ENCODE measurements at regions not wholly inside any gene's neighbourhood (a gene's known extent, or its start where the extent isn't known, plus 50 kb on each side); places are given as distances from the start of the nearest gene placed in this dataset.
"Not testable (repeated sequence)": the region's sequence is repeated elsewhere in the genome, so short reads cannot be mapped to it uniquely, and the experiment has no call there.

- H2AFZ ChIP-seq (ENCODE audit: low read length); intact Hi-C loops (cut with micrococcal nuclease; ENCODE audit: unreplicated experiment); H3K36me3 ChIP-seq (ENCODE audit: insufficient read depth, low read length); H3K4me1 ChIP-seq (ENCODE audit: insufficient read depth, low read length, poor library complexity, severe bottlenecking); DNase-seq (ENCODE audit: low spot score); BruUV-seq (replicated peaks); H3K4me3 ChIP-seq (ENCODE audit: low read depth, low read length, poor library complexity, severe bottlenecking); H3K9me2 ChIP-seq (ENCODE audit: insufficient read depth, low read length); H4K20me1 ChIP-seq (ENCODE audit: insufficient read depth, low read length); CTCF ChIA-PET (ENCODE audit: unreplicated experiment); H3K27ac ChIP-seq (ENCODE audit: low read depth, low read length, poor library complexity, severe bottlenecking); H3K79me2 ChIP-seq (ENCODE audit: insufficient read depth, low read depth, low read length); H3K4me2 ChIP-seq (ENCODE audit: low read length): not testable (repeated sequence)
- POLR2A ChIA-PET, result interaction anchor here (1.1 kb wide), 1 partner anchor 14 kb away, joined by 3 read pairs; no protein-coding TSS in a partner anchor
- peaks cover 48% of the 10 kb centered on the region for H3K9me3 ChIP-seq (ENCODE audit: low read length)
Measured at GRCh38 chr21:10415859-10416258, 105.5 kb upstream of the TPTE start.

- H3K79me2 ChIP-seq (ENCODE audit: insufficient read depth, low read depth, low read length); intact Hi-C loops (cut with micrococcal nuclease; ENCODE audit: unreplicated experiment); H3K36me3 ChIP-seq (ENCODE audit: insufficient read depth, low read length); BruUV-seq (replicated peaks); H3K27ac ChIP-seq (ENCODE audit: low read depth, low read length, poor library complexity, severe bottlenecking); H4K20me1 ChIP-seq (ENCODE audit: insufficient read depth, low read length); H2AFZ ChIP-seq (ENCODE audit: low read length); DNase-seq (ENCODE audit: low spot score); H3K4me2 ChIP-seq (ENCODE audit: low read length); H3K4me1 ChIP-seq (ENCODE audit: insufficient read depth, low read length, poor library complexity, severe bottlenecking); H3K4me3 ChIP-seq (ENCODE audit: low read depth, low read length, poor library complexity, severe bottlenecking); CTCF ChIA-PET (ENCODE audit: unreplicated experiment); H3K9me2 ChIP-seq (ENCODE audit: insufficient read depth, low read length): not testable (repeated sequence)
- POLR2A ChIA-PET, result interaction anchor here (1.1 kb wide), 1 partner anchor 13 kb away, joined by 3 read pairs; no protein-coding TSS in a partner anchor
- H3K9me3 ChIP-seq (ENCODE audit: low read length), result peaks cover 53% of the 10 kb centered on the region
Measured at GRCh38 chr21:10416691-10417447, 104.5 kb upstream of the TPTE start.

- POLR2A ChIA-PET; H3K27ac ChIP-seq (ENCODE audit: low read depth, low read length, poor library complexity, severe bottlenecking); intact Hi-C loops (cut with micrococcal nuclease; ENCODE audit: unreplicated experiment); H4K20me1 ChIP-seq (ENCODE audit: insufficient read depth, low read length); DNase-seq (ENCODE audit: low spot score); H3K4me1 ChIP-seq (ENCODE audit: insufficient read depth, low read length, poor library complexity, severe bottlenecking); H3K4me3 ChIP-seq (ENCODE audit: low read depth, low read length, poor library complexity, severe bottlenecking); H3K36me3 ChIP-seq (ENCODE audit: insufficient read depth, low read length); CTCF ChIA-PET (ENCODE audit: unreplicated experiment); BruUV-seq (replicated peaks); H2AFZ ChIP-seq (ENCODE audit: low read length); H3K4me2 ChIP-seq (ENCODE audit: low read length); H3K9me2 ChIP-seq (ENCODE audit: insufficient read depth, low read length); H3K79me2 ChIP-seq (ENCODE audit: insufficient read depth, low read depth, low read length): not testable (repeated sequence)
- peaks cover 53% of the 10 kb centered on the region for H3K9me3 ChIP-seq (ENCODE audit: low read length)
Measured at GRCh38 chr21:10417551-10418002, 103.8 kb upstream of the TPTE start.

- H3K27ac ChIP-seq (ENCODE audit: low read depth, low read length, poor library complexity, severe bottlenecking); H3K4me2 ChIP-seq (ENCODE audit: low read length); BruUV-seq (replicated peaks); H3K36me3 ChIP-seq (ENCODE audit: insufficient read depth, low read length); DNase-seq (ENCODE audit: low spot score); H3K79me2 ChIP-seq (ENCODE audit: insufficient read depth, low read depth, low read length); H3K4me1 ChIP-seq (ENCODE audit: insufficient read depth, low read length, poor library complexity, severe bottlenecking); H2AFZ ChIP-seq (ENCODE audit: low read length); intact Hi-C loops (cut with micrococcal nuclease; ENCODE audit: unreplicated experiment); CTCF ChIA-PET (ENCODE audit: unreplicated experiment); H3K4me3 ChIP-seq (ENCODE audit: low read depth, low read length, poor library complexity, severe bottlenecking); H3K9me2 ChIP-seq (ENCODE audit: insufficient read depth, low read length); H4K20me1 ChIP-seq (ENCODE audit: insufficient read depth, low read length): not testable (repeated sequence)
- H3K9me3 ChIP-seq (ENCODE audit: low read length), result peaks cover 52% of the 10 kb centered on the region
- POLR2A ChIA-PET, result interaction anchor here (1.3 kb wide), 1 partner anchor 10 kb away, joined by 5 read pairs; no protein-coding TSS in a partner anchor
Measured at GRCh38 chr21:10418250-10419048, 102.9 kb upstream of the TPTE start.

- H3K9me2 ChIP-seq (ENCODE audit: insufficient read depth, low read length); H3K27ac ChIP-seq (ENCODE audit: low read depth, low read length, poor library complexity, severe bottlenecking); DNase-seq (ENCODE audit: low spot score); CTCF ChIA-PET (ENCODE audit: unreplicated experiment); H3K4me1 ChIP-seq (ENCODE audit: insufficient read depth, low read length, poor library complexity, severe bottlenecking); H2AFZ ChIP-seq (ENCODE audit: low read length); intact Hi-C loops (cut with micrococcal nuclease; ENCODE audit: unreplicated experiment); H3K4me2 ChIP-seq (ENCODE audit: low read length); BruUV-seq (replicated peaks); H3K36me3 ChIP-seq (ENCODE audit: insufficient read depth, low read length); POLR2A ChIA-PET; H3K79me2 ChIP-seq (ENCODE audit: insufficient read depth, low read depth, low read length); H3K4me3 ChIP-seq (ENCODE audit: low read depth, low read length, poor library complexity, severe bottlenecking); H4K20me1 ChIP-seq (ENCODE audit: insufficient read depth, low read length): not testable (repeated sequence)
- peaks cover 59% of the 10 kb centered on the region for H3K9me3 ChIP-seq (ENCODE audit: low read length)
Measured at GRCh38 chr21:10421199-10421598, 100.2 kb upstream of the TPTE start.

GRCh38 chr21:10421601-10422000, 99.8 kb upstream of the TPTE start:
- DNase-seq (ENCODE audit: low spot score); H3K79me2 ChIP-seq (ENCODE audit: insufficient read depth, low read depth, low read length); H3K27ac ChIP-seq (ENCODE audit: low read depth, low read length, poor library complexity, severe bottlenecking); H2AFZ ChIP-seq (ENCODE audit: low read length); H3K4me2 ChIP-seq (ENCODE audit: low read length); POLR2A ChIA-PET; CTCF ChIA-PET (ENCODE audit: unreplicated experiment); H3K9me2 ChIP-seq (ENCODE audit: insufficient read depth, low read length); H3K36me3 ChIP-seq (ENCODE audit: insufficient read depth, low read length); BruUV-seq (replicated peaks); H3K4me1 ChIP-seq (ENCODE audit: insufficient read depth, low read length, poor library complexity, severe bottlenecking); H3K4me3 ChIP-seq (ENCODE audit: low read depth, low read length, poor library complexity, severe bottlenecking); intact Hi-C loops (cut with micrococcal nuclease; ENCODE audit: unreplicated experiment); H4K20me1 ChIP-seq (ENCODE audit: insufficient read depth, low read length): not testable (repeated sequence)
- H3K9me3 ChIP-seq (ENCODE audit: low read length), result peaks cover 55% of the 10 kb centered on the region

Measured in OCI-LY7 (cell line).